Activated naive CD4-positive, alpha-beta T cell treated with anti-CD3 and anti-CD28 coated beads for 36 hours (primary cell): ENCODE measurements at regions not wholly inside any gene's neighbourhood (a gene's known extent, or its start where the extent isn't known, plus 50 kb on each side); places are given as distances from the start of the nearest gene placed in this dataset.

Experiments
- CTCF ChIA-PET: fragments of 350-600 bp; sonication (Branson Sonifier 250); formaldehyde crosslinking; loops from one replicate; lab custom pipeline; 2021; ENCODE audit warnings: antibody characterized with exemption; lab: Charles Lee
- DNase-seq: peaks from one replicate; pipeline ENCODE4 v3.0.0-alpha.2; 2020
- H3K27ac Mint-ChIP-seq: one replicate; pipeline ENCODE4 v1.8.0; 2021; ENCODE audit warnings: mild to moderate bottlenecking, mixed read lengths
- H3K27me3 Mint-ChIP-seq: one replicate; pipeline ENCODE4 v1.8.0; 2021; ENCODE audit warnings: low read depth, mixed read lengths
- H3K36me3 Mint-ChIP-seq: one replicate; pipeline ENCODE4 v1.8.0; 2021; ENCODE audit warnings: low read depth, mixed read lengths
- H3K4me1 Mint-ChIP-seq: one replicate; pipeline ENCODE4 v1.8.0; 2021; ENCODE audit warnings: low read depth, mixed read lengths
- H3K4me3 Mint-ChIP-seq: one replicate; pipeline ENCODE4 v1.8.0; 2021; ENCODE audit warnings: mild to moderate bottlenecking, moderate library complexity, mixed read lengths
- H3K9me3 Mint-ChIP-seq: one replicate; pipeline ENCODE4 v1.8.0; 2021; ENCODE audit warnings: mixed read lengths
- intact Hi-C: fragments of 100-400 bp; cut with micrococcal nuclease; formaldehyde crosslinking; loops from one replicate; pipeline ENCODE4 v1.15.1; 2023

- H3K36me3 Mint-ChIP-seq = no peaks in the 10 kb centered on the region
- H3K4me1 Mint-ChIP-seq = no peaks in the 10 kb centered on the region
- intact Hi-C loops = no loop called here
- H3K9me3 Mint-ChIP-seq = no peaks in the 10 kb centered on the region
- no peaks in the 10 kb centered on the region for H3K27me3 Mint-ChIP-seq
- no peak for DNase-seq
- H3K4me3 Mint-ChIP-seq = no peak overlapping the region
- H3K27ac Mint-ChIP-seq = no peak overlapping the region
- CTCF ChIA-PET = no interaction called here
These were observed 252.1 kb upstream of the NT5C1B start for GRCh38 chr2:18841248-18842150.

DNA sequence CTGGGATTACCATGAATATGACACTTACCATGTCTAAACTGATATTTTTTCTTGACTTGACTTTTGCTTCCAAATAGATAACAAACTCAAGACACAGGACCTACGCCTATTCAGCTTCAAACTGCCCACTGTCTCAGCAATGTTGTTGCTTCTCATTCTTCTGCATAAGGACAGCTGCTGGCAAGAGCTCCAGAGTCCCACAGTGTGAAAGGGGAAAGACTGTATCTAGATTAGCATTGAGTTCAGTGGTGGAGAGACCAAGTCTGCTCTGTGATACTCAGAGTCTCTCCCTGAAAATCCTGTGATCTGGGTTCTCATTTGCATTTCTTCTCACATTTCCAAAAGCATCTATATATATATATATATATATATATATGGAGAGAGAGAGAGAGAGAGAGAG, 247.9 kb upstream of the NT5C1B start:
- Mint-ChIP-seq H3K27me3 (no peaks in the 10 kb centered on the region), H3K4me1 (no peaks in the 10 kb centered on the region), H3K9me3 (no peaks in the 10 kb centered on the region), H3K27ac (no peak overlapping the region), H3K4me3 (no peak overlapping the region), H3K36me3 (no peaks in the 10 kb centered on the region)
- intact Hi-C loops = no loop called here
- DNase-seq = no peak
- CTCF ChIA-PET = no interaction called here

GRCh38 chr2:18836436-18836835, 247.1 kb upstream of the NT5C1B start:
- CTCF ChIA-PET = no interaction called here
- Mint-ChIP-seq H3K27me3 (no peaks in the 10 kb centered on the region), H3K4me3 (no peak overlapping the region), H3K27ac (no peak overlapping the region), H3K9me3 (no peaks in the 10 kb centered on the region), H3K4me1 (no peaks in the 10 kb centered on the region), H3K36me3 (no peaks in the 10 kb centered on the region)
- intact Hi-C loops = no loop called here
- DNase-seq = no peak

GRCh38 chr2:18835787-18836186, 246.4 kb upstream of the NT5C1B start:
- CTCF ChIA-PET = no interaction called here
- no peaks in the 10 kb centered on the region for H3K4me1 Mint-ChIP-seq
- H3K9me3 Mint-ChIP-seq = no peaks in the 10 kb centered on the region
- H3K27ac Mint-ChIP-seq = no peak overlapping the region
- H3K36me3 Mint-ChIP-seq = no peaks in the 10 kb centered on the region
- H3K27me3 Mint-ChIP-seq = no peaks in the 10 kb centered on the region
- DNase-seq = no peak
- intact Hi-C loops = no loop called here
- no peak overlapping the region for H3K4me3 Mint-ChIP-seq

- H3K9me3 Mint-ChIP-seq = no peaks in the 10 kb centered on the region
These were observed 245.0 kb upstream of the NT5C1B start for GRCh38 chr2:18834341-18834740.

DNA sequence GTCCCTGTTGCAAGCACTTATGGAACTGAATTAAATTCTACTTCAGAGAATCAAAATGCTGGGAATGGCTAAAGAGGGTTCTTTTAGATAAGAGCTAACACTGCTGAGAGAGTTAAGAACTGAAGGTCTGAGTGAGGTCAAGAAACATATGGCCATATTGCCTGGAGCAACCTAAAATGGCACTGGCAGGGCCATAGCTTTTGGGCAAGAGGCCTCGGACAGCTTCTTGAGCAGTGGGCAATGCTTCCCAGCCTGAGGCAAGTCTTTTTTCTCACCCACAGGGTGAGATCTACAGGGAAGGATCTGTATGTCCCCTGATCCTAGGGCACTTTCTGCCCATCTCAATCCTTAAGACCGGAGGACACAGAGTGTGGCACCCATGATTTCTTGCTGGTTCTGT, 244.6 kb upstream of the NT5C1B start:
- Mint-ChIP-seq H3K36me3 (no peaks in the 10 kb centered on the region), H3K27ac (no peak overlapping the region), H3K4me3 (no peak overlapping the region), H3K9me3 (no peaks in the 10 kb centered on the region), H3K27me3 (no peaks in the 10 kb centered on the region), H3K4me1 (no peaks in the 10 kb centered on the region)
- intact Hi-C loops = no loop called here
- CTCF ChIA-PET = no interaction called here
- DNase-seq = no peak

More at GRCh38 chr2:18834341-18834740, 245.0 kb upstream of the NT5C1B start:
- no peak for DNase-seq
- Mint-ChIP-seq H3K4me3 (no peak overlapping the region), H3K36me3 (no peaks in the 10 kb centered on the region), H3K27ac (no peak overlapping the region), H3K27me3 (no peaks in the 10 kb centered on the region), H3K4me1 (no peaks in the 10 kb centered on the region)
- CTCF ChIA-PET = no interaction called here
- intact Hi-C loops = no loop called here

- Mint-ChIP-seq H3K4me3 (no peak overlapping the region), H3K27ac (no peak overlapping the region), H3K4me1 (no peaks in the 10 kb centered on the region), H3K36me3 (no peaks in the 10 kb centered on the region), H3K9me3 (no peaks in the 10 kb centered on the region), H3K27me3 (no peaks in the 10 kb centered on the region)
- CTCF ChIA-PET = no interaction called here
- DNase-seq = no peak
- intact Hi-C loops = no loop called here
These were observed 242.6 kb upstream of the NT5C1B start for GRCh38 chr2:18831916-18832510.

DNA sequence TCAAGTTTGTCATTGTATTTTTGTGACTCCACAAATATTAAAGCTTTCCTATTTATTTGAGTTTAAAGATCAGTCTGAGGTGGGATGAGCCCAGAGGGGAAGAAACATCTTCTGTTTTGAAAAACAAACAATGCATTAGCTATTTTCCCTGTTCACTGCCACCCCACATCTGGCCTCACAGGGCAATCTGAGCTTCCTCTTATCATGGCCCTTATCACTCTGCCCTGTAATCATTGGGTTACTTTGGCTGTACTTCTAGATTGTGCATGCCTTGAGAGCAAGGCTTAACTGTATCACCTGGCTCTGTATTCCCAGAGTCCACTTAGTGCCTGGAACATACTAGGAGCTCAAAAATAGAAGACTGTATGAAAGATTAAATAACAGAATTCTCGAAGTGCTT, 241.6 kb upstream of the NT5C1B start:
- no peak overlapping the region for H3K27ac Mint-ChIP-seq
- CTCF ChIA-PET = no interaction called here
- H3K9me3 Mint-ChIP-seq = no peaks in the 10 kb centered on the region
- intact Hi-C loops = no loop called here
- DNase-seq = no peak
- H3K4me1 Mint-ChIP-seq = no peaks in the 10 kb centered on the region
- no peak overlapping the region for H3K4me3 Mint-ChIP-seq
- H3K36me3 Mint-ChIP-seq = no peaks in the 10 kb centered on the region
- no peaks in the 10 kb centered on the region for H3K27me3 Mint-ChIP-seq

GRCh38 chr2:18829976-18830375, 240.6 kb upstream of the NT5C1B start:
- no peaks in the 10 kb centered on the region for H3K27me3 Mint-ChIP-seq
- H3K36me3 Mint-ChIP-seq = no peaks in the 10 kb centered on the region
- no peaks in the 10 kb centered on the region for H3K9me3 Mint-ChIP-seq
- intact Hi-C loops = no loop called here
- no peaks in the 10 kb centered on the region for H3K4me1 Mint-ChIP-seq
- CTCF ChIA-PET = no interaction called here
- H3K27ac Mint-ChIP-seq = no peak overlapping the region
- DNase-seq = no peak
- no peak overlapping the region for H3K4me3 Mint-ChIP-seq

DNA sequence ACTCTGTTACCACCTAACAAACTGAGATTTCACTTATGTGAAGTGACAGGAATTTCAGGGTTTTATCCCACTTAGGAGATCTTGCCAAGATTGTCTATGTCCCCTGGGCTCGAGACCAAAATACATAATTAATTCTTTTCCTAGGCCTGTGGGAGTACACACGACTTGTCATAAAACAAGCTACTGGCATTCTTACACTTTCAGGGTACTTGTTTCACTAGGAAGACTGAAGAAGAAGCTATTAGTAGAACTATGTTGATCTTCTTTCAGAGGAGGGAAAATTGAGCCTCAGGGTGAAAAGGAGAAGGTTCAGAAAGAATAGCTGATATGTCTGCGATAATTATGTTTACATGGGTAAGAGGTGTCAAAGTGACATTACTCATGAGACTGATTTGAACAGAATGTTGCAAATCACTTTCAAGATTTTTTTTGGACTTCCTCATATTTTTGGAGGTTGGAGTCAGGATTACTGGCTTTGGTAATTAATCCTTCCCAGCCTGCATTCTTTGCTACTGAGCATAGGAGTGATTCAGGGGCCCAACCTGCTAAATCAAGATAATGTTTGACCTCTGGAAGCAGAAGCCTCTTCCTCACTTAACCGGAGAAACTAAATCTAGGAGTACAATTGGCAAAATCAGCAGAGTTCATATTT, 240.0 kb upstream of the NT5C1B start:
- Mint-ChIP-seq H3K4me3 (no peak overlapping the region), H3K27me3 (no peaks in the 10 kb centered on the region), H3K36me3 (no peaks in the 10 kb centered on the region), H3K9me3 (no peaks in the 10 kb centered on the region), H3K4me1 (no peaks in the 10 kb centered on the region), H3K27ac (no peak overlapping the region)
- DNase-seq = no peak
- intact Hi-C loops = no loop called here
- CTCF ChIA-PET = interaction anchor here (0.7 kb wide), 1 partner anchor 975 kb away, joined by 3 read pairs; no protein-coding TSS in a partner anchor

- CTCF ChIA-PET = interaction anchor here (1.0 kb wide), 1 partner anchor 10 kb away, joined by 3 read pairs; no protein-coding TSS in a partner anchor
- H3K27ac Mint-ChIP-seq = no peak overlapping the region
- H3K4me3 Mint-ChIP-seq = no peak overlapping the region
- DNase-seq = no peak
- H3K9me3 Mint-ChIP-seq = no peaks in the 10 kb centered on the region
- no peaks in the 10 kb centered on the region for H3K36me3 Mint-ChIP-seq
- intact Hi-C loops = no loop called here
- no peaks in the 10 kb centered on the region for H3K4me1 Mint-ChIP-seq
- H3K27me3 Mint-ChIP-seq = no peaks in the 10 kb centered on the region
These were observed 238.9 kb upstream of the NT5C1B start for GRCh38 chr2:18828296-18828695.

GRCh38 chr2:18825838-18826237, 236.5 kb upstream of the NT5C1B start:
- Mint-ChIP-seq H3K4me3 (no peak overlapping the region), H3K9me3 (no peaks in the 10 kb centered on the region), H3K36me3 (no peaks in the 10 kb centered on the region), H3K4me1 (no peaks in the 10 kb centered on the region), H3K27me3 (no peaks in the 10 kb centered on the region), H3K27ac (no peak overlapping the region)
- intact Hi-C loops = no loop called here
- CTCF ChIA-PET = no interaction called here
- DNase-seq = no peak
